ENCODE measurements at regions not wholly inside any gene's neighbourhood (a gene's known extent, or its start where the extent isn't known, plus 50 kb on each side); places are given as distances from the start of the nearest gene placed in this dataset.
"Not testable (repeated sequence)": the region's sequence is repeated elsewhere in the genome, so short reads cannot be mapped to it uniquely, and the experiment has no call there.

- no peak for DNase-seq
Observed at GRCh38 chr11:110862407-110862806, 150.2 kb upstream of the ARHGAP20 start.

- DNase-seq = no peak
Observed at GRCh38 chr11:110860461-110860860, 148.2 kb upstream of the ARHGAP20 start.

GRCh38 chr11:110859998-110860397 is 147.8 kb upstream of the ARHGAP20 start:
- no peak for DNase-seq

GRCh38 chr11:110859240-110859840 is 147.1 kb upstream of the ARHGAP20 start:
- DNase-seq = no peak

GRCh38 chr11:110858547-110858921 is 146.3 kb upstream of the ARHGAP20 start:
- no peak for DNase-seq

- DNase-seq = no peak
Observed at GRCh38 chr11:110857892-110858546, 145.8 kb upstream of the ARHGAP20 start.

GRCh38 chr11:110856996-110857812 is 145.0 kb upstream of the ARHGAP20 start:
- no peak for DNase-seq

- no peak for DNase-seq
Observed at GRCh38 chr11:110856340-110856739, 144.1 kb upstream of the ARHGAP20 start.

- DNase-seq = no peak
Observed at GRCh38 chr11:110855191-110855590, 143.0 kb upstream of the ARHGAP20 start.

GRCh38 chr11:110852921-110853490 is 140.8 kb upstream of the ARHGAP20 start:
- DNase-seq = no peak

- no peak for DNase-seq
Observed at GRCh38 chr11:110850846-110851245, 138.6 kb upstream of the ARHGAP20 start.

- DNase-seq = not testable (repeated sequence)
Observed at GRCh38 chr11:110843053-110843452, 130.8 kb upstream of the ARHGAP20 start.

GRCh38 chr11:110838808-110839207 is 126.6 kb upstream of the ARHGAP20 start:
- DNase-seq = no peak

- no peak for DNase-seq
Observed at GRCh38 chr11:110837603-110838002, 125.4 kb upstream of the ARHGAP20 start.

- no peak for DNase-seq
Observed at GRCh38 chr11:110835106-110835505, 122.9 kb upstream of the ARHGAP20 start.

- no peak for DNase-seq
Observed at GRCh38 chr11:110833033-110833484, 120.8 kb upstream of the ARHGAP20 start.

- DNase-seq = no peak
Observed at GRCh38 chr11:110832539-110832938, 120.3 kb upstream of the ARHGAP20 start.

GRCh38 chr11:110832080-110832479 is 119.8 kb upstream of the ARHGAP20 start:
- DNase-seq = no peak

GRCh38 chr11:110830747-110831146 is 118.5 kb upstream of the ARHGAP20 start:
- DNase-seq = no peak

GRCh38 chr11:110830344-110830743 is 118.1 kb upstream of the ARHGAP20 start:
- DNase-seq = no peak

GRCh38 chr11:110829873-110830272 is 117.6 kb upstream of the ARHGAP20 start:
- no peak for DNase-seq

GRCh38 chr11:110828086-110828485 is 115.8 kb upstream of the ARHGAP20 start:
- no peak for DNase-seq

GRCh38 chr11:110827276-110827675 is 115.0 kb upstream of the ARHGAP20 start:
- DNase-seq = no peak
